Stimulated activated CD8-positive, alpha-beta memory T cell treated with anti-CD3 and anti-CD28 coated beads, Interleukin-2, amount 100 ng/mL, for 1 hour (primary cell): ENCODE measurements at regions not wholly inside any gene's neighbourhood (a gene's known extent, or its start where the extent isn't known, plus 50 kb on each side); places are given as distances from the start of the nearest gene placed in this dataset.
"Not testable (repeated sequence)": the region's sequence is repeated elsewhere in the genome, so short reads cannot be mapped to it uniquely, and the experiment has no call there.

Source experiments
- DNase-seq, 2 donors: peaks; one replicate each; pipeline ENCODE4 v3.0.0-alpha.2; 2020; ENCODE audit warnings: low read depth in 2 of 2

- no peak for DNase-seq
Measured at GRCh38 chr9:6160579-6160978, 55.0 kb upstream of the IL33 start.

- DNase-seq, result no peak
Measured at GRCh38 chr9:6153425-6153824, 62.2 kb upstream of the IL33 start.

GRCh38 chr9:6152788-6153187 lies 62.8 kb upstream of the IL33 start:
- no peak for DNase-seq

GRCh38 chr9:6150483-6150882 lies 65.1 kb upstream of the IL33 start:
- no peak for DNase-seq

- no peak for DNase-seq
Measured at GRCh38 chr9:6149315-6149714, 66.3 kb upstream of the IL33 start.

- no peak for DNase-seq
Measured at GRCh38 chr9:6147846-6148245, 67.8 kb upstream of the IL33 start.

GRCh38 chr9:6144947-6145346 lies 70.7 kb upstream of the IL33 start:
- DNase-seq, result no peak

- DNase-seq, result no peak
Measured at GRCh38 chr9:6142799-6143454, 72.7 kb upstream of the IL33 start.

GRCh38 chr9:6135780-6136179 lies 79.8 kb upstream of the IL33 start:
- DNase-seq, result not testable (repeated sequence)

- no peak for DNase-seq
Measured at GRCh38 chr9:6134661-6135180, 80.9 kb upstream of the IL33 start.

GRCh38 chr9:6133346-6134063 lies 82.1 kb upstream of the IL33 start:
- no peak for DNase-seq

- DNase-seq, result no peak
Measured at GRCh38 chr9:6132650-6133049, 83.0 kb upstream of the IL33 start.

GRCh38 chr9:6128030-6128429 lies 87.6 kb upstream of the IL33 start:
- no peak for DNase-seq

GRCh38 chr9:6126377-6126776 lies 89.2 kb upstream of the IL33 start:
- DNase-seq, result no peak

- no peak for DNase-seq
Measured at GRCh38 chr9:6123416-6123815, 92.2 kb upstream of the IL33 start.

GRCh38 chr9:6121707-6122106 lies 93.9 kb upstream of the IL33 start:
- DNase-seq, result no peak

- no peak for DNase-seq
Measured at GRCh38 chr9:6114424-6114823, 99.0 kb upstream of the RANBP6 start.

- no peak for DNase-seq
Measured at GRCh38 chr9:6113819-6114218, 98.4 kb upstream of the RANBP6 start.

- no peak for DNase-seq
Measured at GRCh38 chr9:6113312-6113711, 97.9 kb upstream of the RANBP6 start.

GRCh38 chr9:6109986-6110385 lies 94.6 kb upstream of the RANBP6 start:
- no peak for DNase-seq

GRCh38 chr9:6109571-6109970 lies 94.1 kb upstream of the RANBP6 start:
- no peak for DNase-seq

GRCh38 chr9:6106711-6107339 lies 91.4 kb upstream of the RANBP6 start:
- no peak for DNase-seq

- no peak for DNase-seq
Measured at GRCh38 chr9:6105738-6106137, 90.3 kb upstream of the RANBP6 start.
